ENCODE measurements at regions not wholly inside any gene's neighbourhood (a gene's known extent, or its start where the extent isn't known, plus 50 kb on each side); places are given as distances from the start of the nearest gene placed in this dataset.

GRCh38 chr16:58824201-58824600 lies 90.1 kb upstream of the GOT2 start:
- intact Hi-C loops (cut with DNase I) = no loop called here
- Histone ChIP-seq H3K27ac (replicated peaks in 1 of 4) (no peak overlapping the region), H3K4me1 (no peaks in the 10 kb centered on the region), H3K9me3 (peaks cover 0 to 6% (median 0%) of the 10 kb centered on the region in 4 donors), H3K27me3 (no peaks in the 10 kb centered on the region), H3K4me3 (no peak overlapping the region), H3K36me3 (no peaks in the 10 kb centered on the region)
- no peak for DNase-seq (ENCODE audit: extremely low spot score)
- TF ChIP-seq CTCF (IDR thresholded peaks at IDR 0.05) = no peak
- no peak for TF ChIP-seq EP300 (IDR thresholded peaks at IDR 0.05)

- H3K36me3 ChIP-seq = no peaks in the 10 kb centered on the region
- H3K4me1 ChIP-seq = no peaks in the 10 kb centered on the region
- DNase-seq (ENCODE audit: extremely low spot score) = no peak
- H3K27me3 ChIP-seq = no peaks in the 10 kb centered on the region
- TF ChIP-seq POLR2A (IDR thresholded peaks at IDR 0.05; ENCODE audit: low read depth) (no peak), CTCF (IDR thresholded peaks at IDR 0.05) (no peak), POLR2AphosphoS5 (IDR thresholded peaks at IDR 0.05) (no peak), EP300 (IDR thresholded peaks at IDR 0.05) (no peak)
- H3K4me3 ChIP-seq = no peak overlapping the region
- intact Hi-C loops (cut with DNase I) = no loop called here
- no peak overlapping the region for H3K27ac ChIP-seq (replicated peaks in 1 of 4)
- peaks cover 0 to 6% (median 0%) of the 10 kb centered on the region in 4 donors for H3K9me3 ChIP-seq
Measured at GRCh38 chr16:58821886-58822285, 87.8 kb upstream of the GOT2 start.

- H3K4me3 ChIP-seq = no peak overlapping the region
- H3K27ac ChIP-seq (replicated peaks in 1 of 4) = no peak overlapping the region
- 60% methylated on average over 1 of the region's 1 CpG for WGBS
- H3K4me1 ChIP-seq = no peaks in the 10 kb centered on the region
- H3K9me3 ChIP-seq = peaks cover 0 to 6% (median 0%) of the 10 kb centered on the region in 4 donors
- H3K36me3 ChIP-seq = no peaks in the 10 kb centered on the region
- H3K27me3 ChIP-seq = no peaks in the 10 kb centered on the region
- DNase-seq (ENCODE audit: extremely low spot score) = no peak
- TF ChIP-seq POLR2AphosphoS5 (IDR thresholded peaks at IDR 0.05) (no peak), POLR2A (IDR thresholded peaks at IDR 0.05; ENCODE audit: low read depth) (no peak), EP300 (IDR thresholded peaks at IDR 0.05) (no peak), CTCF (IDR thresholded peaks at IDR 0.05) (no peak)
- intact Hi-C loops (cut with DNase I) = no loop called here
Measured at GRCh38 chr16:58820411-58820810, 86.3 kb upstream of the GOT2 start.

GRCh38 chr16:58815181-58815888 lies 81.2 kb upstream of the GOT2 start:
- intact Hi-C loops (cut with DNase I) = no loop called here
- H3K4me1 ChIP-seq = peaks cover 0 to 7% (median 7%) of the 10 kb centered on the region in 4 donors
- no peak for DNase-seq (ENCODE audit: extremely low spot score)
- H3K27me3 ChIP-seq = no peaks in the 10 kb centered on the region
- TF ChIP-seq POLR2A (IDR thresholded peaks at IDR 0.05; ENCODE audit: low read depth) = no peak
- TF ChIP-seq EP300 (IDR thresholded peaks at IDR 0.05) = no peak
- TF ChIP-seq POLR2AphosphoS5 (IDR thresholded peaks at IDR 0.05) = no peak
- no peak for TF ChIP-seq CTCF (IDR thresholded peaks at IDR 0.05)
- no peak overlapping the region for H3K27ac ChIP-seq (replicated peaks in 1 of 4)
- H3K9me3 ChIP-seq = no peaks in the 10 kb centered on the region
- no peaks in the 10 kb centered on the region for H3K36me3 ChIP-seq
- no peak overlapping the region for H3K4me3 ChIP-seq
- WGBS = 86% methylated on average over 7 of the region's 7 CpGs

GRCh38 chr16:58814348-58814801 lies 80.3 kb upstream of the GOT2 start:
- H3K27ac ChIP-seq (replicated peaks in 1 of 4) = peak overlapping the region; percentile 8 to 48 (median 28)
- H3K36me3 ChIP-seq = no peaks in the 10 kb centered on the region
- no peak for TF ChIP-seq POLR2AphosphoS5 (IDR thresholded peaks at IDR 0.05)
- peak; percentile 77 to 88 (median 86) for TF ChIP-seq CTCF (IDR thresholded peaks at IDR 0.05)
- TF ChIP-seq EP300 (IDR thresholded peaks at IDR 0.05) = no peak
- H3K4me3 ChIP-seq = peak overlapping the region; percentile 34 to 45 (median 34)
- H3K27me3 ChIP-seq = no peaks in the 10 kb centered on the region
- 2% methylated on average over 12 of the region's 12 CpGs for WGBS
- peaks cover 0 to 7% (median 7%) of the 10 kb centered on the region in 4 donors for H3K4me1 ChIP-seq
- intact Hi-C loops (cut with DNase I) = no loop called here
- no peaks in the 10 kb centered on the region for H3K9me3 ChIP-seq
- no peak for DNase-seq (ENCODE audit: extremely low spot score)
